A549 (cell line): ENCODE measurements at regions not wholly inside any gene's neighbourhood (a gene's known extent, or its start where the extent isn't known, plus 50 kb on each side); places are given as distances from the start of the nearest gene placed in this dataset.

ENCODE experiments used
- EHMT2 ChIP-seq: fragments of 200-600 bp; sonication (generic); IDR thresholded peaks from 2 replicates; pipeline ENCODE4 v1.6.1; 2016; ENCODE audit warnings: antibody characterized with exemption, low read depth, mild to moderate bottlenecking, moderate library complexity
- JUNB ChIP-seq: fragments of >200 bp; sonication (Bioruptor Twin); formaldehyde crosslinking; IDR thresholded peaks from 2 replicates; pipeline ENCODE4 v1.6.1; 2016
- POLR2A ChIP-seq: IDR thresholded peaks from 2 replicates; pipeline ENCODE4 v1.6.1; 2012; ENCODE audit warnings: mild to moderate bottlenecking, low read length
- TF ChIP-seq, protein P1 (sequence below): fragments of >200 bp; sonication (Bioruptor Twin); formaldehyde crosslinking; IDR thresholded peaks from 3 replicates; pipeline ENCODE4 v1.5.1; 2016

DNA sequence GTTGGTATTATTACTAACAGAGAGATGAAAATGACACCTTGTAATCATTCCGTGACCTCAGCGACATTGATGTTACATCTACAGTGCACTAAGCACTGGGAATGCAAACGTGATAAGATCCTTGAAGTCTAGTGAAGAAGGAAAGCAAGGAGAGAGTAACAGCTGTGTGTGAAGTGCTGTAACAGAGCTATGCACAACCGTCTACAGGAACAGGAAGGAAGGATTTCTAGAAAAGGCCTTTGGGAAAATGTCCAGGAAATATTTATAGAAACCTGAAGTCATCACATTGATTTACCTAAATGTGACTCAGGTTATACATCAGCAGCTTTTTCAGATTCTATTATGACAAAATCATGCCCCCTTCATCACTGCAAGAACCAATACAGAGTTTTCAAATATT, 304.2 kb upstream of the AMIGO2 start:
- TF ChIP-seq POLR2A (no peak), EHMT2 (no peak), JUNB (peak; percentile 56)
- TF ChIP-seq, protein P1, sequence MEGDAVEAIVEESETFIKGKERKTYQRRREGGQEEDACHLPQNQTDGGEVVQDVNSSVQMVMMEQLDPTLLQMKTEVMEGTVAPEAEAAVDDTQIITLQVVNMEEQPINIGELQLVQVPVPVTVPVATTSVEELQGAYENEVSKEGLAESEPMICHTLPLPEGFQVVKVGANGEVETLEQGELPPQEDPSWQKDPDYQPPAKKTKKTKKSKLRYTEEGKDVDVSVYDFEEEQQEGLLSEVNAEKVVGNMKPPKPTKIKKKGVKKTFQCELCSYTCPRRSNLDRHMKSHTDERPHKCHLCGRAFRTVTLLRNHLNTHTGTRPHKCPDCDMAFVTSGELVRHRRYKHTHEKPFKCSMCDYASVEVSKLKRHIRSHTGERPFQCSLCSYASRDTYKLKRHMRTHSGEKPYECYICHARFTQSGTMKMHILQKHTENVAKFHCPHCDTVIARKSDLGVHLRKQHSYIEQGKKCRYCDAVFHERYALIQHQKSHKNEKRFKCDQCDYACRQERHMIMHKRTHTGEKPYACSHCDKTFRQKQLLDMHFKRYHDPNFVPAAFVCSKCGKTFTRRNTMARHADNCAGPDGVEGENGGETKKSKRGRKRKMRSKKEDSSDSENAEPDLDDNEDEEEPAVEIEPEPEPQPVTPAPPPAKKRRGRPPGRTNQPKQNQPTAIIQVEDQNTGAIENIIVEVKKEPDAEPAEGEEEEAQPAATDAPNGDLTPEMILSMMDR: no peak
